MM.1S (cell line): ENCODE measurements at regions not wholly inside any gene's neighbourhood (a gene's known extent, or its start where the extent isn't known, plus 50 kb on each side); places are given as distances from the start of the nearest gene placed in this dataset.

Experiments
- CTCF ChIP-seq: fragments of 300-600 bp; sonication (generic); IDR thresholded peaks from 2 replicates; pipeline ENCODE4 v1.5.1; 2016; ENCODE audit warnings: antibody characterized with exemption, low read length, mixed read lengths
- EZH2 ChIP-seq: fragments of 300-600 bp; sonication (generic); optimal IDR thresholded peaks from 2 replicates; pipeline ENCODE3; 2017; ENCODE audit warnings: low read depth, mild to moderate bottlenecking, antibody characterized with exemption, low read length, mixed read lengths

DNA sequence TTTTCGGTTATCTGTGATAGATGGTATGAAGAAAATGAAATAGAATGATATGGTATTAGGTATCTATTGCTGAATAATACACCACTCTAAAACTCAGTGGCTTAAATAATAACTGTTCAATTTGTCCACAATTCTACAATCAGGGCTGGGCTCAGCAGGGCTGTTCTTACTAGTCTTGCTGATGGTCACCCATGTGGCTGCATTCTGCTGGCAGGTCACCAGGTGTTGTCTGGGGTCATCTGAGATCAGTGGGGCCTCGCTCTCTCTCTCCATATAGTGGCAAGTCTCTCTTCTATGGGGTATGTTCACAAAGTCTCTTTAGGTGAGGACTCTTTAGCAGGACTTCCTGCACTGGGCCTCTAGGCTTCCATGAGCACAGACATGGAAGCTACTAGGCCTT is 130.4 kb upstream of the SORCS3 start:
- no peak for TF ChIP-seq CTCF
- no peak for TF ChIP-seq EZH2
